BLaER1 treated with 17β-estradiol and CSF1 and Interleukin-3, amounts not matched to agents 10 nM and 100 nM (cell line): ENCODE measurements at regions not wholly inside any gene's neighbourhood (a gene's known extent, or its start where the extent isn't known, plus 50 kb on each side); places are given as distances from the start of the nearest gene placed in this dataset.

ENCODE experiments used
- H3K27ac ChIP-seq, 11 experiments: shearing (Covaris generic); formaldehyde crosslinking; 2 replicates each; pipeline ENCODE4 v1.8.1; 2022
- H3K27me3 ChIP-seq, 11 experiments: shearing (Covaris generic); formaldehyde crosslinking; 2 replicates each; pipeline ENCODE4 v1.8.1; 2022
- H3K36me3 ChIP-seq, 11 experiments: shearing (Covaris generic); formaldehyde crosslinking; 2 replicates each; pipeline ENCODE4 v1.8.1; 2022
- H3K4me1 ChIP-seq, 10 experiments: shearing (Covaris generic); formaldehyde crosslinking; 2 replicates each; pipeline ENCODE4 v1.8.1; 2022
- H3K4me2 ChIP-seq, 11 experiments: shearing (Covaris generic); formaldehyde crosslinking; 2 replicates each; pipeline ENCODE4 v1.8.1; 2022
- H3K4me3 ChIP-seq, 10 experiments: shearing (Covaris generic); formaldehyde crosslinking; 2 replicates each; pipeline ENCODE4 v1.8.1; 2022
- H3K9ac ChIP-seq, 11 experiments: shearing (Covaris generic); formaldehyde crosslinking; 2 replicates each; pipeline ENCODE4 v1.8.1; 2022
- H3K9me3 ChIP-seq, 11 experiments: shearing (Covaris generic); formaldehyde crosslinking; replicated peaks in 1 of 11; 2 replicates each; pipeline ENCODE4 v1.8.1; 2022
- H4K20me1 ChIP-seq, 11 experiments: shearing (Covaris generic); formaldehyde crosslinking; 2 replicates each; pipeline ENCODE4 v1.8.1; 2022
- Cebpa-rat ChIP-seq, 11 experiments: shearing (Covaris generic); IDR thresholded peaks; 2 replicates each; pipeline ENCODE4 v1.8.1; 2022

GRCh38 chr11:27201454-27202302 is 161.1 kb downstream of the BBOX1 start:
- no peak for TF ChIP-seq Cebpa-rat (IDR thresholded peaks at IDR 0.05)

GRCh38 chr11:27200779-27201453 is 160.3 kb downstream of the BBOX1 start:
- Histone ChIP-seq H3K27me3 (no peaks in the 10 kb centered on the region), H3K4me1 (peaks cover 4 to 10% (median 5%) of the 10 kb centered on the region in 10 experiments; a peak in 14 of 20 replicates), H3K4me2 (peak overlapping the region in 7 of 11 experiments; percentile 14 to 48 (median 22); a peak in 4 of 22 replicates)

More at GRCh38 chr11:27201454-27202302, 161.1 kb downstream of the BBOX1 start:
- no peaks in the 10 kb centered on the region for H3K27me3 ChIP-seq
- H3K9ac ChIP-seq = no peak overlapping the region
- H3K4me2 ChIP-seq = peak overlapping the region in 7 of 11 experiments; percentile 14 to 48 (median 22); a peak in 4 of 22 replicates
- no peak overlapping the region for H3K4me3 ChIP-seq
- H3K27ac ChIP-seq = no peak overlapping the region
- no peaks in the 10 kb centered on the region for H3K36me3 ChIP-seq
- H4K20me1 ChIP-seq = no peaks in the 10 kb centered on the region
- peaks cover 4 to 11% (median 6%) of the 10 kb centered on the region in 10 experiments; a peak in 15 of 20 replicates for H3K4me1 ChIP-seq
- no peaks in the 10 kb centered on the region for H3K9me3 ChIP-seq

GRCh38 chr11:27196203-27196897 is 155.7 kb downstream of the BBOX1 start:
- TF ChIP-seq Cebpa-rat (IDR thresholded peaks at IDR 0.05) = no peak
- Histone ChIP-seq H3K27ac (no peak overlapping the region), H3K4me1 (peaks cover 2 to 6% (median 3%) of the 10 kb centered on the region in 10 experiments; a peak in 14 of 20 replicates), H4K20me1 (no peaks in the 10 kb centered on the region), H3K9ac (no peak overlapping the region), H3K27me3 (no peaks in the 10 kb centered on the region), H3K4me3 (no peak overlapping the region), H3K4me2 (no peak overlapping the region), H3K9me3 (no peaks in the 10 kb centered on the region), H3K36me3 (no peaks in the 10 kb centered on the region)

More at GRCh38 chr11:27200779-27201453, 160.3 kb downstream of the BBOX1 start:
- H3K9me3 ChIP-seq = no peaks in the 10 kb centered on the region
- no peak for TF ChIP-seq Cebpa-rat (IDR thresholded peaks at IDR 0.05)
- no peaks in the 10 kb centered on the region for H4K20me1 ChIP-seq
- H3K36me3 ChIP-seq = no peaks in the 10 kb centered on the region
- no peak overlapping the region for H3K9ac ChIP-seq
- H3K4me3 ChIP-seq = no peak overlapping the region
- H3K27ac ChIP-seq = no peak overlapping the region

- no peak overlapping the region for H3K27ac ChIP-seq
- no peaks in the 10 kb centered on the region for H4K20me1 ChIP-seq
- no peaks in the 10 kb centered on the region for H3K9me3 ChIP-seq
- H3K4me1 ChIP-seq = peaks cover 0 to under 1% (median 0%) of the 10 kb centered on the region in 10 experiments; a peak in 1 of 20 replicates
- TF ChIP-seq Cebpa-rat (IDR thresholded peaks at IDR 0.05) = no peak
- H3K4me2 ChIP-seq = no peak overlapping the region
- no peaks in the 10 kb centered on the region for H3K27me3 ChIP-seq
- no peak overlapping the region for H3K9ac ChIP-seq
- no peak overlapping the region for H3K4me3 ChIP-seq
- H3K36me3 ChIP-seq = no peaks in the 10 kb centered on the region
Observed at GRCh38 chr11:27195837-27196202, 155.2 kb downstream of the BBOX1 start.

GRCh38 chr11:27194976-27195375 is 154.4 kb downstream of the BBOX1 start:
- no peak overlapping the region for H3K9ac ChIP-seq
- H3K9me3 ChIP-seq = no peaks in the 10 kb centered on the region
- H4K20me1 ChIP-seq = no peaks in the 10 kb centered on the region
- no peak overlapping the region for H3K4me2 ChIP-seq
- no peaks in the 10 kb centered on the region for H3K36me3 ChIP-seq
- no peaks in the 10 kb centered on the region for H3K4me1 ChIP-seq
- no peak overlapping the region for H3K27ac ChIP-seq
- no peaks in the 10 kb centered on the region for H3K27me3 ChIP-seq
- no peak overlapping the region for H3K4me3 ChIP-seq
- no peak for TF ChIP-seq Cebpa-rat (IDR thresholded peaks at IDR 0.05)

GRCh38 chr11:27193434-27194225 is 153.0 kb downstream of the BBOX1 start:
- H3K27ac ChIP-seq = no peak overlapping the region
- H3K9ac ChIP-seq = no peak overlapping the region
- TF ChIP-seq Cebpa-rat (IDR thresholded peaks at IDR 0.05) = no peak

GRCh38 chr11:27192184-27192583 is 151.6 kb downstream of the BBOX1 start:
- no peak overlapping the region for H3K4me2 ChIP-seq
- no peaks in the 10 kb centered on the region for H3K9me3 ChIP-seq
- H4K20me1 ChIP-seq = no peaks in the 10 kb centered on the region
- TF ChIP-seq Cebpa-rat (IDR thresholded peaks at IDR 0.05) = no peak
- H3K9ac ChIP-seq = no peak overlapping the region
- H3K4me3 ChIP-seq = no peak overlapping the region
- H3K27ac ChIP-seq = no peak overlapping the region
- no peaks in the 10 kb centered on the region for H3K36me3 ChIP-seq
- H3K27me3 ChIP-seq = no peaks in the 10 kb centered on the region
- no peaks in the 10 kb centered on the region for H3K4me1 ChIP-seq

More at GRCh38 chr11:27193434-27194225, 153.0 kb downstream of the BBOX1 start:
- Histone ChIP-seq H3K4me2 (no peak overlapping the region), H3K4me3 (no peak overlapping the region), H4K20me1 (no peaks in the 10 kb centered on the region), H3K36me3 (no peaks in the 10 kb centered on the region), H3K27me3 (no peaks in the 10 kb centered on the region), H3K4me1 (no peaks in the 10 kb centered on the region), H3K9me3 (no peaks in the 10 kb centered on the region)

GRCh38 chr11:27191639-27192038 is 151.0 kb downstream of the BBOX1 start:
- Histone ChIP-seq H3K4me2 (no peak overlapping the region), H3K36me3 (no peaks in the 10 kb centered on the region), H3K27ac (no peak overlapping the region), H4K20me1 (no peaks in the 10 kb centered on the region), H3K4me1 (no peaks in the 10 kb centered on the region), H3K4me3 (no peak overlapping the region), H3K9ac (no peak overlapping the region), H3K27me3 (no peaks in the 10 kb centered on the region), H3K9me3 (no peaks in the 10 kb centered on the region)
- TF ChIP-seq Cebpa-rat (IDR thresholded peaks at IDR 0.05) = no peak
